ENCODE measurements at regions not wholly inside any gene's neighbourhood (a gene's known extent, or its start where the extent isn't known, plus 50 kb on each side); places are given as distances from the start of the nearest gene placed in this dataset.
"Not testable (repeated sequence)": the region's sequence is repeated elsewhere in the genome, so short reads cannot be mapped to it uniquely, and the experiment has no call there.

DNA sequence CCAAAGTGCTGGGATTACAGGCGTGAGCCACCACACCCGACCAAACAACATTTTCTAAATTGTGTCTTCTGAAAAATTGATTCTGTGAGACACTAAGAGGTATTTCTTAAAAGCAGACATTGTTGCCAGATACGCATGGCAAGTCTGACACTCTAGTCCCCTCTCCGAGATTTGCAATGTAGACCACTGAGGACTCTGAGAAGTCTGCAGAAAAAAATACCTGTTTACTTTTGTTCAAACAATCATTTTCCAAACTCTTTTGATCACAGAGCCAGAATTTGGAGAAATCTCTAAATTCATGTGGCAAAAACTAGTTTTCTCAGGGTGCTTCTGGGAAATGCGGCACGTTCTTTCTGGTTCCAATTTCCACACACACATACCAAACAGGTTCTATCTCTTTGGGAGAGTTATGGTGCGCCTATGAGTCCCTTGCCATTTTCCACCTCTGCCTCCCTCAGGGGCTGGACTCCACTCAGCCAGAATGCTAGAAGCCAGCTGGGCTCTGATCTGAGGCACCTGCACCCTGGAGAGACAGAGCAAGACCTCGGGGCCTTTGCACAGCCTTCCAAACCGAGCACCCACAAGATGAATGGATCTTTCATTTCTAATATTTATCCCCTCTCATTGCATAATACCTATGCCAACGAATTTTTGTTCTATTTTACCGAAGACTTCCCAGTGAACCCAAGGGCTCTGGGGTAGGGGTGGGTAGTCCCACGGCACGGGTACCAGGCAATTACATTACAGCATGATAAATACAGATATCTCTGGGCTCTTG lies 152.7 kb downstream of the MYCN start:
- Histone ChIP-seq H3K79me2 (no peaks in the 10 kb centered on the region), H3K9me3 (ENCODE audit: control insufficient read depth, low read length) (no peaks in the 10 kb centered on the region), H3K27me3 (ENCODE audit: control insufficient read depth, insufficient read depth, low read length) (no peaks in the 10 kb centered on the region), H3K9ac (no peak overlapping the region), H3K4me2 (ENCODE audit: low read length) (no peak overlapping the region), H3K4me1 (no peaks in the 10 kb centered on the region), H3K27ac (no peak overlapping the region), H2AFZ (no peak overlapping the region), H3K36me3 (ENCODE audit: control insufficient read depth, insufficient read depth, low read length) (no peaks in the 10 kb centered on the region), H3K4me3 (ENCODE audit: low read depth, low read length) (no peak overlapping the region)
- TF ChIP-seq, protein P1, sequence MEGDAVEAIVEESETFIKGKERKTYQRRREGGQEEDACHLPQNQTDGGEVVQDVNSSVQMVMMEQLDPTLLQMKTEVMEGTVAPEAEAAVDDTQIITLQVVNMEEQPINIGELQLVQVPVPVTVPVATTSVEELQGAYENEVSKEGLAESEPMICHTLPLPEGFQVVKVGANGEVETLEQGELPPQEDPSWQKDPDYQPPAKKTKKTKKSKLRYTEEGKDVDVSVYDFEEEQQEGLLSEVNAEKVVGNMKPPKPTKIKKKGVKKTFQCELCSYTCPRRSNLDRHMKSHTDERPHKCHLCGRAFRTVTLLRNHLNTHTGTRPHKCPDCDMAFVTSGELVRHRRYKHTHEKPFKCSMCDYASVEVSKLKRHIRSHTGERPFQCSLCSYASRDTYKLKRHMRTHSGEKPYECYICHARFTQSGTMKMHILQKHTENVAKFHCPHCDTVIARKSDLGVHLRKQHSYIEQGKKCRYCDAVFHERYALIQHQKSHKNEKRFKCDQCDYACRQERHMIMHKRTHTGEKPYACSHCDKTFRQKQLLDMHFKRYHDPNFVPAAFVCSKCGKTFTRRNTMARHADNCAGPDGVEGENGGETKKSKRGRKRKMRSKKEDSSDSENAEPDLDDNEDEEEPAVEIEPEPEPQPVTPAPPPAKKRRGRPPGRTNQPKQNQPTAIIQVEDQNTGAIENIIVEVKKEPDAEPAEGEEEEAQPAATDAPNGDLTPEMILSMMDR (IDR thresholded peaks at IDR 0.05): no peak

DNA sequence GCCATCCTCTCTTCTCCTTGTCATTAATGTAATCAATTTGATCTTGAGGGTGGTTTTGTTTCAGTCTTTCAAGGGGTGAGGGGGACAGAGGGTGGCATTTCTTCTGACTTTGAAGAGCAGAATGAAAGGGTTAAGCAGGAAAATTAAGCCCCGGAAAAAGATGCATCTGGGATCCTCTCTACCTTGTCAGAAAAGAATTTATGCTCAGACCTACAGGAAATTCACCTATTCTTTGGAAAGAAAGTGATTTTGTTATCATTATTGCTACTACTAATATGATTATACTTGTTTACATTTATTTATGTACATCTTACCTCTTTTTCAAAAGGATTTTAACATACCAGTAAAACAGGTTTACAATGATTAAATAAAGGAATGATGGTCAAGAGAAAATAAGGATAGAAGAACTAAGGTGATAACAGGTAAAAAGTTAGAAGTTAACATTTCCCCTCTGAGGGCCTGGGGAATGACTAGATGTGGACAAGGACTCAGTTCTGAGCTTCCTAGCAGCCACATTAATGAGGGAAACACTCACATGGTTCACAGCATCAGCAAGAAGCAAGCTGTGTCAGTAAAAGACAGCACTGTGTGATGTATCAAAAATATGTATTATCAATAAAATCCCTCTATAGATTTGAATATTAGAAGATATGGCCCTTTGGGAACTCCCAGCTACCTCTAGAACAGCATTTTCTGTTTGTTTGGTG lies 151.4 kb downstream of the MYCN start:
- no peaks in the 10 kb centered on the region for H3K36me3 ChIP-seq (ENCODE audit: control insufficient read depth, insufficient read depth, low read length)
- H3K79me2 ChIP-seq: no peaks in the 10 kb centered on the region
- no peak overlapping the region for H3K4me2 ChIP-seq (ENCODE audit: low read length)
- TF ChIP-seq, protein P1 (IDR thresholded peaks at IDR 0.05): no peak
- no peak overlapping the region for H3K9ac ChIP-seq
- no peaks in the 10 kb centered on the region for H3K9me3 ChIP-seq (ENCODE audit: control insufficient read depth, low read length)
- no peak overlapping the region for H3K4me3 ChIP-seq (ENCODE audit: low read depth, low read length)
- no peak overlapping the region for H3K27ac ChIP-seq
- H2AFZ ChIP-seq: no peak overlapping the region
- H3K4me1 ChIP-seq: no peaks in the 10 kb centered on the region
- H3K27me3 ChIP-seq (ENCODE audit: control insufficient read depth, insufficient read depth, low read length): no peaks in the 10 kb centered on the region

DNA sequence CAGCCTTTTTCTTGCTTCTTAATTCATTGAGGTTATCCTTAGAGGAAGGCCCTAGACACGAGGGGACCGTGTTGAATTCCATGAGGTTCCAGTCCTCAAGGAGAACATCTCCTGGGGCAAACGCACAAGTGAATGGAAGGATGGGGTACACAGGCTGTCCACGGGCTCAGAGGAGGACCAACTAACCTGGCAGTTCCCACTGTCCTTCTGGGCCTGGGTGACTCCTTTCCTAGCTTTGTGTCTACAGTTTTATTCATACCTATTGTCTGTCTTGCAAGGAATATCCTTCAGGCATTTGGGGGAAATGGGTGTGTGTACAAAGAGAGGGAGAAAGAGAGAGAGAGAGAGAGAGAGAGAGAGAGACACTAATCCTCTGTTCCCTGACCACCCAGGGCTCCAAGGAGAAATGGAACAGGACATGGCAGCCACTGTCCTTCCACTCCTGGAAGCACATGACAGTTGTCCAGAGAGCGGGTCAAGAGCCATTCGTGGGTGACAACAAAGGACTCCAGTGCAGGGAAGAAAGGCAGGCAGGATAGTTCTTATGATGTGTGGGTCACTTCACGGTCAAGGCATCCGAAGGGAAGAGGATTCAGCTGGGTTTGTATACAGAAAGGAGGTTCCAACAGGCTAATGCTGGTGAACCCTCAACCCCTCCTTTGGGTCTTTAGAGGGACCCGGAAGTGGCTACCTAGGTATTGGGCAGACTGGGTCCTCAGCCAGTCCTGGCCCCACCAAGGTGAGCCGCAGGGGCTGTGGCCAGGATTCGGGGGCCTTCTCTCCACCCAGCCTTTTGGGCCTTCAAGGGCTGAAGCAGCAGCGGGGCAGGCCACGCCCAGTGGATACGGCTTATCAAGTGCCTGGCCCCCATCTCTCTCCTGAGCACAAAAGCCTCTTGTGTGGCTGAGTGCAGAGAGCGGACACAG lies 150.6 kb downstream of the MYCN start:
- H3K4me2 ChIP-seq (ENCODE audit: low read length): no peak overlapping the region
- no peak overlapping the region for H3K4me3 ChIP-seq (ENCODE audit: low read depth, low read length)
- H3K27ac ChIP-seq: no peak overlapping the region
- H3K4me1 ChIP-seq: no peaks in the 10 kb centered on the region
- H3K27me3 ChIP-seq (ENCODE audit: control insufficient read depth, insufficient read depth, low read length): no peaks in the 10 kb centered on the region
- no peak overlapping the region for H2AFZ ChIP-seq
- H3K9ac ChIP-seq: no peak overlapping the region
- H3K9me3 ChIP-seq (ENCODE audit: control insufficient read depth, low read length): no peaks in the 10 kb centered on the region
- H3K79me2 ChIP-seq: no peaks in the 10 kb centered on the region
- TF ChIP-seq, protein P1 (IDR thresholded peaks at IDR 0.05): no peak
- no peaks in the 10 kb centered on the region for H3K36me3 ChIP-seq (ENCODE audit: control insufficient read depth, insufficient read depth, low read length)

DNA sequence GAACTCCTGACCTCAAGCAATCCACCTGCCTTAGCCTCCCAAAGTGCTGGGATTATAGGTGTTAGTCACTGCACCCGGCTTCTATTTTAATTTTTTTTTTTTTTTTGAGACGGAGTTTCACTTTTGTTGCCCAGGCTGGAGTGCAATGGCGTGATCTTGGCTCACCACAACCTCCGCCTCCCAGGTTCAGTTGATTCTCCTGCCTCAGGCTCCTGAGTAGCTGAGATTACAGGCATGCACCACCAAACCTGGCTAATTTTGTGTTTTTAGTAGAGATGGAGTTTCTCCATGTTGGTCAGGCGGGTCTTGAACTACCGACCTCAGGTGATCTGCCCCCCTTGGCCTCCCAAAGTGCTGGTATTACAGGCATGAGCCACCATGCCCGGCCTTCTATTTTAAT lies 149.1 kb downstream of the MYCN start:
- H3K4me1 ChIP-seq; H3K9me3 ChIP-seq (ENCODE audit: control insufficient read depth, low read length); H3K27ac ChIP-seq; H3K9ac ChIP-seq; H3K4me2 ChIP-seq (ENCODE audit: low read length); H2AFZ ChIP-seq; H3K4me3 ChIP-seq (ENCODE audit: low read depth, low read length); H3K36me3 ChIP-seq (ENCODE audit: control insufficient read depth, insufficient read depth, low read length); H3K27me3 ChIP-seq (ENCODE audit: control insufficient read depth, insufficient read depth, low read length); H3K79me2 ChIP-seq: not testable (repeated sequence)

DNA sequence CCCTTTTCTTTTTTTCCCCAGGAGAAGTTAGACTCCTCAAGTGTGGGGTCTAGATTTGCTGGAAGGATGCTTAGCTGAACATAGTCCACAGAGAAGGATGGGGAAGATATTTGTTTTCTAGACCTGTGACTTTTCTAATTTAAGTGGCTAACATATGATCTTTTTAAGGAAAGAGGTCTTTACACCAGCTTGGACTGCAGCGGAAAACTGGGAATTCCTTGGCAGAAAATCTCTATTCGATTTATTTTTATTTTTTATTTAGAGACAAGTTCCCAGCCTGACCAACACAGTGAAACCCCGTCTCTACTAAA lies 148.4 kb downstream of the MYCN start:
- Histone ChIP-seq H3K36me3 (ENCODE audit: control insufficient read depth, insufficient read depth, low read length) (no peaks in the 10 kb centered on the region), H3K4me1 (no peaks in the 10 kb centered on the region), H2AFZ (no peak overlapping the region), H3K4me2 (ENCODE audit: low read length) (no peak overlapping the region), H3K27ac (no peak overlapping the region), H3K79me2 (no peaks in the 10 kb centered on the region), H3K9ac (no peak overlapping the region), H3K4me3 (ENCODE audit: low read depth, low read length) (no peak overlapping the region), H3K9me3 (ENCODE audit: control insufficient read depth, low read length) (no peaks in the 10 kb centered on the region), H3K27me3 (ENCODE audit: control insufficient read depth, insufficient read depth, low read length) (no peaks in the 10 kb centered on the region)
- TF ChIP-seq, protein P1 (IDR thresholded peaks at IDR 0.05): no peak
